A549 (cell line): ENCODE measurements at regions not wholly inside any gene's neighbourhood (a gene's known extent, or its start where the extent isn't known, plus 50 kb on each side); places are given as distances from the start of the nearest gene placed in this dataset.

Experiments
- ATAC-seq, 2 experiments: fragments of 200-7000 bp in 1 of 2; fragments of >200 bp in 1 of 2; cut with Nextera tagmentation in 1 of 2; cut with Tn5 transposase in 1 of 2; 3 replicates each; pipeline versions ENCODE4 v1.8.0 to v1.9.1; 2018 to 2020; ENCODE audit warnings: mild to moderate bottlenecking in 1 of 2, moderate library complexity in 1 of 2
- CTCF ChIA-PET: fragments of 300-600 bp; sonication (Branson Sonifier 250); formaldehyde crosslinking; extraction: SDS; loops from one replicate; lab custom pipeline; 2021; ENCODE audit warnings: antibody characterized with exemption, inconsistent platforms; lab: Yijun Ruan, JAX
- POLR2A ChIA-PET: fragments of 350-600 bp; formaldehyde crosslinking; extraction: SDS; loops from one replicate; lab custom pipeline; 2021; ENCODE audit warnings: antibody characterized with exemption, inconsistent platforms; lab: Yijun Ruan, JAX
- DNase-seq, 2 experiments: peaks; one replicate each; pipeline versions ENCODE4 v3.0.0 to v3.0.0-alpha.2; 2011 to 2016; ENCODE audit warnings: low read depth in 1 of 2, low spot score in 1 of 2
- FAIRE-seq: peaks from 2 replicates; lab custom pipeline; 2011; peaks lifted over from hg19 to GRCh38; lab: Jason Lieb, UNC
- H3K27ac ChIP-seq, 2 experiments: fragments of >200 bp; sonication (Bioruptor Twin); formaldehyde crosslinking; 3 replicates each; pipeline ENCODE4 v1.5.1; 2016 to 2017
- H3K4me1 ChIP-seq: fragments of >200 bp; sonication (Bioruptor Twin); formaldehyde crosslinking; 3 replicates; pipeline ENCODE4 v1.6.1; 2016
- H3K4me2 ChIP-seq: fragments of >200 bp; sonication (Bioruptor Twin); formaldehyde crosslinking; 3 replicates; pipeline ENCODE4 v1.6.1; 2016
- H3K4me3 ChIP-seq: fragments of >200 bp; sonication (Bioruptor Twin); formaldehyde crosslinking; 3 replicates; pipeline ENCODE4 v1.5.1; 2016
- H3K9me3 ChIP-seq: fragments of >200 bp; sonication (Bioruptor Twin); formaldehyde crosslinking; 3 replicates; pipeline ENCODE4 v1.6.1; 2016
- ATOH8 ChIP-seq: fragments of 250-450 bp; sonication (Bioruptor Pico); IDR thresholded peaks from 2 replicates; pipeline ENCODE4 v1.5.0; 2020; ENCODE audit warnings: low read depth, mild to moderate bottlenecking, moderate library complexity
- BHLHE40 ChIP-seq: IDR thresholded peaks from 2 replicates; pipeline ENCODE4 v1.6.1; 2012; ENCODE audit warnings: low read depth, low read length, inconsistent platforms
- CHD2 ChIP-seq: fragments of 150-350 bp; IDR thresholded peaks from 2 replicates; pipeline ENCODE4 v1.6.1; 2014; ENCODE audit warnings: low read length; ENCODE audit not compliant: partially characterized antibody
- EP300 ChIP-seq, 2 experiments: fragments of >200 bp; sonication (Bioruptor Twin); formaldehyde crosslinking; IDR thresholded peaks; 2 replicates in 1 of 2; 3 replicates in 1 of 2; pipeline ENCODE4 v1.6.1; 2016 to 2017
- FOSL2 ChIP-seq, 2 experiments: fragments of 450-650 bp in 1 of 2; fragments of >200 bp in 1 of 2; sonication (Bioruptor Twin) in 1 of 2; formaldehyde crosslinking; IDR thresholded peaks; 2 replicates each; pipeline versions ENCODE4 v1.5.0 to v1.6.1; 2016 to 2020; ENCODE audit warnings: mild to moderate bottlenecking in 1 of 2, moderate library complexity in 1 of 2
- HDAC2 ChIP-seq: fragments of 200-600 bp; sonication (generic); IDR thresholded peaks from 2 replicates; pipeline ENCODE4 v1.6.1; 2016
- HOXA7 ChIP-seq: fragments of 250-450 bp; sonication (Bioruptor Pico); IDR thresholded peaks from 2 replicates; pipeline ENCODE4 v1.5.0; 2020; ENCODE audit warnings: mild to moderate bottlenecking, moderate library complexity
- HOXB13 ChIP-seq: fragments of 250-450 bp; sonication (Bioruptor Pico); IDR thresholded peaks from 2 replicates; pipeline ENCODE4 v1.5.0; 2020; ENCODE audit warnings: low read depth, mild to moderate bottlenecking, moderate library complexity
- HOXB5 ChIP-seq: fragments of 250-450 bp; sonication (Bioruptor Pico); IDR thresholded peaks from 2 replicates; pipeline ENCODE4 v1.5.0; 2020; ENCODE audit warnings: mild to moderate bottlenecking, moderate library complexity
- JUNB ChIP-seq: fragments of >200 bp; sonication (Bioruptor Twin); formaldehyde crosslinking; IDR thresholded peaks from 2 replicates; pipeline ENCODE4 v1.6.1; 2016
- KDM1A ChIP-seq: fragments of 200-600 bp; sonication (generic); IDR thresholded peaks from 2 replicates; pipeline ENCODE4 v1.6.1; 2016; ENCODE audit warnings: low read depth, mild to moderate bottlenecking
- MAZ ChIP-seq: fragments of 150-350 bp; IDR thresholded peaks from 2 replicates; pipeline ENCODE4 v1.6.1; 2014; ENCODE audit warnings: antibody characterized with exemption, low read depth, low read length, borderline replicate concordance
- NFE2L2 ChIP-seq: fragments of 150-350 bp; conservative IDR thresholded peaks from 2 replicates; pipeline ENCODE4 v1.6.1; 2014; ENCODE audit warnings: low read length
- PHF8 ChIP-seq: fragments of 200-600 bp; sonication (generic); IDR thresholded peaks from 2 replicates; pipeline ENCODE4 v1.6.1; 2016; ENCODE audit warnings: low read depth, mild to moderate bottlenecking, antibody characterized with exemption, moderate library complexity, borderline replicate concordance
- POLR2A ChIP-seq: IDR thresholded peaks from 2 replicates; pipeline ENCODE4 v1.6.1; 2012; ENCODE audit warnings: mild to moderate bottlenecking, low read length
- RNF2 ChIP-seq: fragments of 200-600 bp; sonication (generic); IDR thresholded peaks from 2 replicates; pipeline ENCODE4 v1.6.1; 2016; ENCODE audit warnings: low read depth, mild to moderate bottlenecking, antibody characterized with exemption, moderate library complexity, borderline replicate concordance
- TFCP2L1 ChIP-seq: fragments of 250-450 bp; sonication (Bioruptor Pico); IDR thresholded peaks from 2 replicates; pipeline ENCODE4 v1.5.0; 2021; ENCODE audit warnings: mild to moderate bottlenecking
- TP53 ChIP-seq: fragments of 250-450 bp; sonication (Bioruptor Pico); IDR thresholded peaks from 2 replicates; pipeline ENCODE4 v1.5.0; 2021; ENCODE audit warnings: mild to moderate bottlenecking, moderate library complexity
- ZFP36 ChIP-seq: fragments of 450-650 bp; IDR thresholded peaks from 2 replicates; pipeline ENCODE4 v1.6.1; 2014; ENCODE audit warnings: borderline replicate concordance; ENCODE audit not compliant: partially characterized antibody
- WGBS: methylation state at CpG from one replicate; pipeline ENCODE4 v1.1.6; 2017; ENCODE audit errors: missing lambda C conversion rate; 5-methylcytosine and 5-hydroxymethylcytosine counted together
- TF ChIP-seq, protein P1 (sequence below): fragments of 150-350 bp; IDR thresholded peaks from 2 replicates; pipeline ENCODE4 v1.6.1; 2014; ENCODE audit warnings: low read depth, mild to moderate bottlenecking, low read length
- TF ChIP-seq, protein P2 (sequence below): fragments of >200 bp; sonication (Bioruptor Twin); formaldehyde crosslinking; IDR thresholded peaks from 3 replicates; pipeline ENCODE4 v1.5.1; 2016
- TF ChIP-seq, protein P3 (sequence below): fragments of 450-650 bp; IDR thresholded peaks from 2 replicates; pipeline ENCODE4 v1.6.1; 2014; ENCODE audit warnings: antibody characterized with exemption
- TF ChIP-seq, protein P4 (sequence below): IDR thresholded peaks from 2 replicates; pipeline ENCODE4 v1.6.1; 2012

DNA sequence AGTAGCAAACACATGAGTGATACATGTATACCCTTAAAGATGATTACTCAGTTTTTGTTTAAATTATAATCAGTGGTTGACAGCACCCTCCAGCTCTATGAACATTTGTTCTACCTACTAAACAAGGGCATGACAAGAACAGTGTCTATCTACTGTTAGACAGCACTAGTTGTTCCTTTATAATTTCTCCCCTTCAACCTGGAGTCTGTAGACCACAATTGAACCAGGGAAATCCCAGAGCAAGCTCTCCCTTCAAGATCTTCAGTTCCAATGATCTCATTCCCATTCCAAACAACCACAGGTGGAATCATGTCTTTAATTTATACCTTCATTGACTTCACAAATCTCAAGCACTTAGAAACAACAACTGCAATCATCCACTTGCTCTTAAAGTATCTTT lies 216.1 kb downstream of the HHIPL2 start (continued):
- TF ChIP-seq, protein P1, sequence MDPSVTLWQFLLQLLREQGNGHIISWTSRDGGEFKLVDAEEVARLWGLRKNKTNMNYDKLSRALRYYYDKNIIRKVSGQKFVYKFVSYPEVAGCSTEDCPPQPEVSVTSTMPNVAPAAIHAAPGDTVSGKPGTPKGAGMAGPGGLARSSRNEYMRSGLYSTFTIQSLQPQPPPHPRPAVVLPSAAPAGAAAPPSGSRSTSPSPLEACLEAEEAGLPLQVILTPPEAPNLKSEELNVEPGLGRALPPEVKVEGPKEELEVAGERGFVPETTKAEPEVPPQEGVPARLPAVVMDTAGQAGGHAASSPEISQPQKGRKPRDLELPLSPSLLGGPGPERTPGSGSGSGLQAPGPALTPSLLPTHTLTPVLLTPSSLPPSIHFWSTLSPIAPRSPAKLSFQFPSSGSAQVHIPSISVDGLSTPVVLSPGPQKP = no peak
- TF ChIP-seq, protein P2, sequence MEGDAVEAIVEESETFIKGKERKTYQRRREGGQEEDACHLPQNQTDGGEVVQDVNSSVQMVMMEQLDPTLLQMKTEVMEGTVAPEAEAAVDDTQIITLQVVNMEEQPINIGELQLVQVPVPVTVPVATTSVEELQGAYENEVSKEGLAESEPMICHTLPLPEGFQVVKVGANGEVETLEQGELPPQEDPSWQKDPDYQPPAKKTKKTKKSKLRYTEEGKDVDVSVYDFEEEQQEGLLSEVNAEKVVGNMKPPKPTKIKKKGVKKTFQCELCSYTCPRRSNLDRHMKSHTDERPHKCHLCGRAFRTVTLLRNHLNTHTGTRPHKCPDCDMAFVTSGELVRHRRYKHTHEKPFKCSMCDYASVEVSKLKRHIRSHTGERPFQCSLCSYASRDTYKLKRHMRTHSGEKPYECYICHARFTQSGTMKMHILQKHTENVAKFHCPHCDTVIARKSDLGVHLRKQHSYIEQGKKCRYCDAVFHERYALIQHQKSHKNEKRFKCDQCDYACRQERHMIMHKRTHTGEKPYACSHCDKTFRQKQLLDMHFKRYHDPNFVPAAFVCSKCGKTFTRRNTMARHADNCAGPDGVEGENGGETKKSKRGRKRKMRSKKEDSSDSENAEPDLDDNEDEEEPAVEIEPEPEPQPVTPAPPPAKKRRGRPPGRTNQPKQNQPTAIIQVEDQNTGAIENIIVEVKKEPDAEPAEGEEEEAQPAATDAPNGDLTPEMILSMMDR = no peak
- TF ChIP-seq TFCP2L1 (CRISPR knock-in tag) = no peak

GRCh38 chr1:222331340-222331739 lies 216.6 kb downstream of the HHIPL2 start:
- TF ChIP-seq ZFP36 (no peak), HOXB13 (no peak), HDAC2 (no peak), HOXB5 (no peak), POLR2A (no peak), EP300 (IDR thresholded peaks at IDR 0.05) (no peak), FOSL2 (IDR thresholded peaks at IDR 0.05) (no peak), FOSL2 (CRISPR knock-in tag; IDR thresholded peaks at IDR 0.05) (no peak), HOXA7 (no peak), NFE2L2 (no peak), CHD2 (no peak), KDM1A (no peak), BHLHE40 (no peak), ATOH8 (no peak)
- Histone ChIP-seq H3K4me2 (no peak overlapping the region), H3K4me3 (no peak overlapping the region), H3K4me1 (no peaks in the 10 kb centered on the region), H3K9me3 (no peaks in the 10 kb centered on the region), H3K27ac (no peak overlapping the region)
- ChIA-PET POLR2A (no interaction called here), CTCF (no interaction called here)
- DNase-seq = no peak
- ATAC-seq = no peak
- no peak for FAIRE-seq
- 0% methylated on average over 1 of the region's 1 CpG for WGBS

DNA sequence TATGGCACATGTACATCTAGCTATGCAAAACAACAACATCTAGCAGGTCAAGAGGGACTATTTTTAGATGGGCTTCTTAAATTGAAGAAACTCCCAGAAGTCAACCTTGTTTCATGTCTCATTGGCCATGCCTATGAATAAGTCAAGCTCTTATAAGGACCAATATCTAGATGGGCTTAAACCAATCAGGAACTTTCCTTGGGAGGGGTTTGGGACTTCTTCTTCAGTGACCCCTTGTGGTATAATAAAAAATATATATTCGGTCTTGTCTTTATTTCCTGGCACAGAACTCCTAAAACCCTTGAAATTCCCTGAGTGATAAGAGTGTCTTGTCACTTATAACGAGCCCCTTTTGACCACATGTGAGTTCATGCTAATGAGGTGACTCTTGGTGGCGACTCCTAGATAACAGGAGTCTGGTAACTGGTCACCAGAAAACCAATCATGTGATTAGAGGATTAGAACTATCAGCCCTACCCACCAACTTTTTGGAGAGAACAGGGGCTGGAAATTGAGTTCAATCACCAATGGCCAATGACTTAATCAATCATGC lies 218.3 kb downstream of the HHIPL2 start:
- CTCF ChIA-PET = no interaction called here
- no peaks in the 10 kb centered on the region for H3K9me3 ChIP-seq
- no peaks in the 10 kb centered on the region for H3K4me1 ChIP-seq
- WGBS = 1% methylated on average over 3 of the region's 3 CpGs
- POLR2A ChIA-PET = no interaction called here
- H3K4me3 ChIP-seq = no peak overlapping the region
- no peak for ATAC-seq
- TF ChIP-seq JUNB = no peak
- no peak for TF ChIP-seq TFCP2L1 (CRISPR knock-in tag)
- no peak for TF ChIP-seq NFE2L2
- TF ChIP-seq TP53 (CRISPR knock-in tag) = no peak
- no peak for TF ChIP-seq PHF8
- no peak for TF ChIP-seq HOXB13
- TF ChIP-seq, protein P3, sequence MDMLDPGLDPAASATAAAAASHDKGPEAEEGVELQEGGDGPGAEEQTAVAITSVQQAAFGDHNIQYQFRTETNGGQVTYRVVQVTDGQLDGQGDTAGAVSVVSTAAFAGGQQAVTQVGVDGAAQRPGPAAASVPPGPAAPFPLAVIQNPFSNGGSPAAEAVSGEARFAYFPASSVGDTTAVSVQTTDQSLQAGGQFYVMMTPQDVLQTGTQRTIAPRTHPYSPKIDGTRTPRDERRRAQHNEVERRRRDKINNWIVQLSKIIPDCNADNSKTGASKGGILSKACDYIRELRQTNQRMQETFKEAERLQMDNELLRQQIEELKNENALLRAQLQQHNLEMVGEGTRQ = no peak
- no peak for TF ChIP-seq RNF2
- no peak for TF ChIP-seq EP300 (IDR thresholded peaks at IDR 0.05)
- TF ChIP-seq, protein P4, sequence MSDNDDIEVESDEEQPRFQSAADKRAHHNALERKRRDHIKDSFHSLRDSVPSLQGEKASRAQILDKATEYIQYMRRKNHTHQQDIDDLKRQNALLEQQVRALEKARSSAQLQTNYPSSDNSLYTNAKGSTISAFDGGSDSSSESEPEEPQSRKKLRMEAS = no peak
- TF ChIP-seq MAZ = no peak
- TF ChIP-seq, protein P2 = no peak
- H3K4me2 ChIP-seq = no peak overlapping the region
- FAIRE-seq = no peak
- no peak overlapping the region for H3K27ac ChIP-seq
- DNase-seq = peak in 1 of 2 experiments; percentile 3
